IPS DF 4.7 (cell line): ENCODE measurements at regions not wholly inside any gene's neighbourhood (a gene's known extent, or its start where the extent isn't known, plus 50 kb on each side); places are given as distances from the start of the nearest gene placed in this dataset.
"Not testable (repeated sequence)": the region's sequence is repeated elsewhere in the genome, so short reads cannot be mapped to it uniquely, and the experiment has no call there.

Source experiments
- DNase-seq: peaks from one replicate; pipeline ENCODE4 v3.0.0-alpha.2; 2013; ENCODE audit warnings: low spot score; ENCODE audit errors: extremely low read depth

DNA sequence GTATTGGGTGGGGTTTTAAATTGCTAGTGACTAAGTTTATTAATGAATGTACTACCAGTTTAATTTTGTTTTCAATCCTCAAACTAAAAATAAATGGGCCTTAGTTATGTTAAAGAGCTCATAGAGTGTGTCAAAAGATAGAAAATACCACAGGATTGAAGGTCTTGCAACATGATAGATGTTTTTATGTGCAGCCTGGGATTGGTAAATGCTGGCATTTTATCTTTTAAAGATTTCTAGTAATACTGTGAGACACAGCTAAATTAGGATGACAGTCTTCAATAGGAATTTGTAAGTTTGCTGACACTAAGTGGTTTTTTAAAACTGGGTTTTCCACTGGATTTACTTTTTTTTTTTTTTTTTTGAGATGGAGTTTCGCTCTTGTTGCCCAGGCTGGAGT lies 122.3 kb downstream of the HAUS1 start:
- DNase-seq, result no peak

DNA sequence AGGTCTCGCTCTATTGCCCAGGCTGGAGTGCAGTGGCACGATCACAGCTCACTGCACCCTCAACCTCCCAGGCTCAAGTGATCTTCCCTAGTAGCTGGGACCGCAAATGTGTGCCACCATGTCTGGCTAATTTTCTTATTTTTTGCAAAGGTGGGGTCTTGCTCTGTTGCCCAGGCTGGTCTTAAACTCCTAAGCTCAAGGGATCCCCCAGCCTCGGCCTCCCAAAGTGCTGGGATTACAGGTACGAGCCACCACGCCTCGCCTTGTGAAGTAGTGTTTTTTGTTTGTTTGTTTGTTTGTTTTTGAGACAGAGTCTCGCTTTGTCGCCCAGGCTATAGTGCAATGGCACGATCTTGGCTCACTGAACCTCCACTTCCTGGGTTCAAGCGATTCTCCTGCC lies 125.5 kb downstream of the HAUS1 start:
- DNase-seq, result not testable (repeated sequence)

DNA sequence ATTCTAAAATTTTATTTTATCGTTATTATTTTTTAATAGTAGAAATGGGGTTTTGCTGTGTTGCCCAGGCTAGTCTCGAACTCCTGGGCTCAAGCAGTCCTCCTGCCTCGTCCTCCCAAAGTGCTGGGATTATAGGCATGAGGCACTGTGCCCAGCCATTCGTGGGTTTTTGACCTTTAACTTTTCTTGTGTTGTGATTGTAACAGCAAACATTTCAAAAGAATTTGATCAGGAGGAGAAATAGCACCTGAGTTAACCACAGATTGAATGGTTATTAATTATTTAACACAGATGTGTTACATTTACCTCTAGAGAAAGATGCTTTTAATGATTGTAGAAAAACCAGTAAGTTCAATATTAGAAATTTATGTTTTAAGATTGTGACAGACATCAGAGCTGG lies 132.0 kb downstream of the HAUS1 start:
- no peak for DNase-seq

DNA sequence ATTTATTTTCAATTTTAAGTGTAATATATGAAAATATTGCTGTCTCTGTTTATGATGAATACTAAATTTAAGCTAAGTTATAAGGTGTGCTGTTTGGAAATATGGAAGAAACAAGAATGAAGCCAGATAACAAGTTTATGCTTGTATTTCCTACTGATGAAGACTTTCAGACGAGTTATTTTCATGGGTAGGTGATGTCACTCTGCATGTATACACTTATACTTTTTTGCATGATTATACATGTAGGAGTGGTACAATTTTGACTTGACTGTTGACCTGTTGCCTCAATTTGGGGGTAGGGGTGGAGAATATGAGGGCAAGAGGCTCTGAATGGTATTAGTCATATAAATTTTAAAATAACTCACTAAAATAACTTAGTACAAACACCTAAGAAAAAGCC lies 133.7 kb downstream of the HAUS1 start:
- no peak for DNase-seq

DNA sequence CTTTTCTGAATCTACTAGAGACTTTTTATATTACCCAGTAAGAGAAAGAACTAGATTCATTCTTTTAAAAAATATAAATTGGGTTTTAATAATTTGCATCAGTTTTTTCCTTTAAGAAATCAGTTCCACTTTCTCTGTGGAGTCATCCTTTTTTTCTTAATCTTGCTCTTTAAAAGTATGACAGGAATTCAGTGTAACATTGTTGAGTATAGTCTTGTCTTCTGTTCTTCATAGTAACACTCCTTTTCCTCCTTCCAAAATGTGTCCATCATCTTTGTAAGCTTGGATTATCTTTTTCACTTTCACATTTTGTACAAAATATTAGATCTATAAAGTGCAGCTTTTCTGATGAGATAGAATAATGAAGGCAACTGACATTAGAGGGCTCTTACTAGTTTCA lies 135.4 kb downstream of the HAUS1 start:
- DNase-seq, result no peak

DNA sequence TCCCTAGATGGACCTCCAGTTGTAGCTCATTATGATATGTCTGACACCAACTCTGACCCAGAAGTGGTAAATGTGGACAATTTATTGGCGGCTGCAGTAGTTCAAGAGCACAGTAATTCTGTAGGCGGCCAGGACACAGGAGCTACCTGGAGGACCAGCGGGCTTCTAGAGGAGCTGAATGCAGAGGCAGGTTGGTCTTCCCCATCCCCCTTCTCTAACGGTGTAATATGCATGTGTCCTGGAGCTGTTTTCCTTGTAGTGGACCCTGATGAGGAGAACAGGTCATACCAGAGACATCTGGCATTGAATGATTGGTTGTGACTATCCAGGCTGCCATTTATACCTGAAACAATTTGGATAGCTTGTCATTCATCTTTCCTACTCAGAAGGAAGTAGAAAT lies 135.8 kb downstream of the HAUS1 start:
- DNase-seq, result no peak

DNA sequence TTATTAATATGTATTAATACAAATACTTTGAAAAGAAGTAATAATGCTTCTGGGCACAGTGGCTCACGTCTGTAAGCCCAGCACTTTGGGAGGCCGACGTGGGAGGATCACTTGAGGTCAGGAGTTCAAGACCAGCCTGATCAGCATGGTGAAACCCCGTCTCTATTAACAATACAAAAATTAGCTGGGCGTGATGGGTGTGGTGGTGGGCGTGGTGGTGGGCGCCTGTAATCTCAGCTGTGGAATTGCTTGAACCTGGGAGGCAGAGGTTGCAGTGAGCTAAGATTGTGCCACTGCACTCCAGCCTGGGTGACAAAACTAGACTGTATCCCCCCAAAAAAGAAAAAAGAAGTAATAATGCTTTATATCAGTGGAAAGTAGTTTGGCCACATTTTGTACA lies 137.2 kb downstream of the HAUS1 start:
- not testable (repeated sequence) for DNase-seq

DNA sequence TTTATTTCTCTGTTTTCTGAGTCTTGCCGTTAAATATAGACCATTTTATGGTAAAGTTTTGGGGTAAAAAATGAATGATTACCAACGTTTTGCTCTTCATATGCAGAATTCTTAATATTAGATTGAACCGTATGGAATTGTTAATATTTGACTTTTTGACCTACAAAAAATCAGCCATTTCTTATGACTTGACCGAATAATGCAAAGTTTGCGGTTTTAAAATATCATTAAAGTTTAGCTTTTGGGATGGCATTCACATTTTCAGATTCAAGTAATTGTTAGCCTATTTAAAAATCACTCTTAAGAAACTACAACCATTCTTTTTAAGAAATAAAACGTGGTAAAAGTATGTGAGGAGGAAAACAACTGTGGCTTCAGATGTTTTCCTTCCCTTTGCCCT lies 138.0 kb downstream of the HAUS1 start:
- DNase-seq, result no peak

DNA sequence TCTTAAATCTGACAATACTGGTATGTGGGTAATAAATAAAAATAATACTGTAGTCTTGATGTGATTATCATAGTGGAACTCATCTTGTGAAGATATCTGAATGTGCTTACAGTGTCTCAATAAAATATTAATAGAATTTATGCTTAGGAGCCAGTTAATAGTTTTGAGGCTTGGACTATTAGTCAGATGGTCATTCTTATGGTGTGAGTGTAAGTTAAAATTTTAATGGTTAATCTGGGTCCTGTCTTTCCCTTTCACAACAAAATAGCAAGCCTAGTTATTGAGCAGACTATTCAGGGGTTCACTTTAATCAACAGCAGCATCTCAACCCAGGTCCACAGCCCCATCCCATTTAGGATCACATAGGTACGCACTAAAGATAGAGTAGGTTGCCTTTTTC lies 138.9 kb downstream of the HAUS1 start:
- no peak for DNase-seq

DNA sequence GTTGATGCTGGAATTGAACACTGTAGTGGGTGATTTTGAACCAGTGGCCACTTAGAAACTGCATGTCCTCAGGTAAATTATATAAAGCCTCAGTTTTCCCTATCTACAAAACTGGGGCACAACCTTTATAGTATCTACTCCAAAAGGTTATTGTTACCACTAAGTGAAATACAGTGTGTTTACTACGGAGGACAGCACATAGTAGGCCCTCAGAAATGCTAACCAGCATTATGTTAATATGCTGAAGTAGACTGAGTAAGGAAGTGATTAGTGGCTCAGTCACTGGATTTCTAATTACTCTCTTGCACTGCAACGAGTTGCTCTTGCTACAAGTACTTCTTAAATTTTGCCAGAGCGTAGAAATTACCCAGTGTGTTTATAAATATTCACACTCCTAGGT lies 139.5 kb downstream of the HAUS1 start:
- DNase-seq, result no peak

DNA sequence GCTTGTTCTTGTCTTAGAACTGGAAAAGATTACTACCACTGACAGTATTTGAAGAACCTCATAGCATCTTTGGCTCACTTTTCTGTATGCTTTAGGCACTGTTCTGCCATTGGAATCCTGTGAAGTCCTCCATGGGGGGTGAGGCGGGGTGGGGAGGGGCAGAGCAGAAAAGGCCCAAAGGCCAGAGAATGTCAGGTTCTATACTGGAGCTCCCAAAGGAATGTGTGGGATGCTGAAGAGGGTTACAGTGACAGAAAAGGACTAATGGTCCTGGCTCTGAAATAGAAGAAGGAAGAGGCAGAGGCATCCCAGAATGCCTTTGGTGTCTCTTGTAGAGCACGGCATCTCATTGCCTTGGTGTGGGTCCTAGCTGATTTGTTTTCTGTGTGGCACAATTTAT lies 141.9 kb downstream of the HAUS1 start:
- DNase-seq, result no peak

DNA sequence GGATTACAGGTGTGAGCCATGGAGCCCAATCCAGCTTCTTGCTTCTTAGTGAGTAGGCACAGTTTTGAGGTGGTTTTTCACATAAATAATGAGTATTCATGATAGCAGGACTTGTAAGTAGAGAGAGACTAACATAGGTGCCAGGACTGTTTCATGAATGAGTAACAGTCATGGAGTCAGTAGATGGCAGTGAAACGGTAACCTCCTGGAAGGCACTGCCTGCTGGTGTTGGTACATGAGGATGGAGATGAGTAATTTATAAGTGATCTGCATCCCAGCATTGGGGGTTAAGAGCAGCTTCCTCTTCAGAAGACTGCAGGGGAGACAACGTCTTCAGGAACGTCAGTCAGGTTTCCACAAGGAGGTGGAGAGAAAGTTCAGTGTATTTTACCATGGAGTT lies 143.8 kb downstream of the HAUS1 start:
- no peak for DNase-seq

DNA sequence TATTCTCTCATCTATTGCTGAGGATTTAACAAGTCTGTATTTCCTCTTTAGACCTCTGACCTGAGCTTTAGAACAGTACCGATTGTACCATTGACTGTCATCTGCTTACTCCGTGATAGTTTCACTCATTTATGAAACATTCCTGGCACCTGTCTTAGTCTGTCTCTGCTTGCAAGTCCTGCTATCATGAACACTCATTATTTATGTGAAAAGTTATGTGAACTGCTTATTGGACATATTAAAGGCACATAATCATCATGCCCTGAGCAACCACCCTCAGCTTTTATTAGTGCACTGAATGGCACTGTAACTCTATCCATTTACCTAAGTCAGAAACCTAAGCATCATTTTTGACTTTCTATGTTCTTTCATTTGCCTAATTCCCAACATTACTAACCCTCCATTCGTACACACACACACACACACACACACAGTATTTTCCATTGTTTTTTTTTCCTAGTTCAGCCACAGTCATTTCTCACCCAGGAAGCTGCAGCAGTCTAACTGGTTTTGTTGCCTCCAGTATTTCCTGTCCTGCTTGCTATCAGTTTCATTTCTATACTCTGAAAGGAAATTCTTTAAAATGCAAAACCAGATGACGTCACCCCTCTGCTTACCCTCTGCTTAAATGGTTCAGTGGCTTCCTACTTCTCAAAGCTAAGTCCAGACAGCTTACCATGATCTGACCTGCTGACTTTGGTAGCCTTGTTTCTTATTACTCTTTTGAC lies 146.1 kb downstream of the HAUS1 start:
- no peak for DNase-seq

DNA sequence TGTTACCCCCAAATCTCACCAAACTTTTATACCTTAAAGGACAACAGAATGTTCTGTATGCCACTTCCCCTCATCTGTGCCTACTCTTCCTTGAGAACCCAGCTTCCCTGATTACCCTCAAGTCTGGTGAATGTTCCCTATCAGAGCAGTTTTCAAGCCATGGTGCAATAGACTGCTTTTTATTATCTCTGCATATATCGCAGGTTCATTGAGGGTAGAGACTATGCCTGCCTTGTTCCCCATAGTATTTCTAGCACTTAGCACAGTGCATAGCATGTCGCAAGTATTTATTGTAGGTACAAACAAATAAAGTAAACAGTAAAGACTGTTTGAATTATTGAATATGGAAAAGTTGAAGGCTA lies 146.6 kb downstream of the HAUS1 start:
- DNase-seq, result no peak

DNA sequence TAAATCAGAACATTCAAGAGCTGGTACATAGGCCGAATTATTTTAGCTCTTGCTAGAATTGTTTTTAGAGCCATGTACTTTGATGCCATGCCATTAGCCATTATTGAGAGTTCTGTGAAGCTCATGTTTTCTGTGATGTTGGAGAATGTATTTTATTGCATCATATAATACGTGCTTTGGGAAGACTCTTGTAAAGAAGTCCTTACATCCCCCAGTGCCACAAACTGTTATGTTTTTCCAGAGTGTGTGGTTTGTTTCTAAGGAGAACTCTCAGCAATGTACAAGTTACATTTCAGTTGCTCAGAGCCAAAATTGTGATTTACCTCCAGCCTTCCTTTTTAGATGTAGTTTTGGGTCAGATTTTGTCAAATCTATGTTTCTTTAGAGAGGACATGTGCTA lies 148.6 kb downstream of the HAUS1 start:
- DNase-seq, result no peak

DNA sequence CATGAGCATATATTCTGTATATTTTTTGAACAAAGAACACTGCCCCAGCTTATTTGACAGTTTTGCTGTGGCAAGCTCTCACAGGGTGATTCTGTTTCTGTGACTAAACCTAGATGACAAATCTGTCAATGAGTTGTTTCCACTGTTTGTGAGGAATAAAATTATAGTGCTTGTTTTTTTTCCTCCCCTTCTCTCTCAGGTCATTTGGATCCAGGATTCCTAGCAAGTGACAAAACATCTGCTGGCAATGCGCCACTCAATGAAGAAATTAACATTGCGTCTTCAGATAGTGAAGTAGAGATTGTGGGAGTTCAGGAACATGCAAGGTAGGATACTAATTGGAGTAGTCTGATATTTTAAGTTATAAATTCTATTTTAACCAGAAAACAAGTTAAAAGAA lies 149.3 kb downstream of the HAUS1 start:
- DNase-seq, result no peak

DNA sequence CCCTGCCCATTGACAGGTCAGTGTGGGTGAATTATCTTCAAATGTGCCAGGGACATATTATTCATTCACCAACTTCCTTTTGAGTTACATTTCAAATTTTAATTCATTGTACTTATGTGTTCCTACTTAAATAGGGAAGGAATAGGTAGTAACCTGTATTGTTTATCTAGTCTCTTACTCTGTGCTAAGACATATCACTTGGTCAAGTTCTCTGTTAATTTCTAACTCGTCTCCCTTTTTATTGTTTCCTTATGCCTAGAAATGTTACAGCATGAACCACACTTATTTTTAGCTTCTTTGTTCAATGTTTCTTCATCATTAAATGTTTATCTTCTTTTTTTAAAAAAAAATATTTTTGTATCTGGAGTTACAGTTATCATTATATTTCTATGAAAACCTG lies 151.9 kb downstream of the HAUS1 start:
- DNase-seq, result no peak

DNA sequence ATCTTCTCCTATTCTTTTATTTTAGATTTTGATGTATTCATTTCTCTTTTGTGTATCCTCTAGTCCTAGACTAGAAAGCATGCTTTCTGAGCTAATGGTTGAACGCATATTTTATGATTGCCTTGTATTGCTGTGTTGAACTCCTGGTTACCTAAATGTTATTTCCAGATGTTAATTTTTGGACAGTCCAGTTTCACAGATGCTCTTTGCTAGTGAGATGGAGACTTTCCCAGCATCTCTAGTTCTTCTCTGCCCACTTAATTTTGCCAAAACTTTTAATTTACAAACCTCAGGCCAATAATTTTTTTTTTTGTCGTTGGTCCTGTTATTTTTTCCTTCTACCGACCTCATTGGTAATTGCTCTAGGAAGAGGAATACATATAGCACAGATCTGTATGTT lies 153.2 kb downstream of the HAUS1 start:
- DNase-seq, result no peak

DNA sequence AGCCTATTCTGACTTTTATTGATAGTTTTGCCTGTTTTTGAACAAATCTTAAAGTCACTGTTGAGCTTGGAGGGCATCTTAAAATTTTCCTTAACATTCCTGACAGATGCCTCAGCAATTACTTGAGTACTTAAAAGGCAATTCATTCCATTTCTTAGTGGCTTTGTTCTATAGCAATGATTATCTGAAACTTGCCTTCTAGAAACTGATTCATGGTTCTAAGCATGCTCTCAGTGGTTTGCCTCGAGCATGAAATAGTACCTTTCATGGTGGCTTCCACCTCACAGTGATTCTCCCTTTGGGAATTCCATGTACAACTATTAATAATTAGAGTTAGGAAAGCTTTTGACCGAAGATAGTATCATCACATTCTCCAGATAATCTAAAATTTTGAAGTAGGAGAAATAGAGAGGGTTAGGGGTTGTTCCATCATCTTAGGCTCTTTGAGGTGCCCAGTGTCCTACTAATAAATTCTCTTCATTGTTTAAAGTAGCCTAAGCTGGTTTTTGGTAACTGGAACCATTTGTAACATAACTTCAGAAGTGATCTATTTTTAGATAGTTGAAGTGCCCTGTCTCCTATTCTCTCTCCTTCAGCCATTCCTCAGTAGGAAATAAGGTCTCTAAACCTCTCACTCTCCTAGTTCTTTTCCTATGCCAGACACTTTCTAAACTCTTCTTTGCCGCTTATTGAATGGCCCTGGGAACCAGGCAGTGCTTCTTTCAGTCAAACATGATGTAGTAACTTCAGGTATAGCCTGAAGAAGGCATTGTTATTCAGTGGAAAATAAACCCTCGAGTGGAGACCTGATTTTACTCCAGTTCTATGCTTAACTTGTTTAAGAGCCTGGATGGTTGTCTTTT lies 156.1 kb downstream of the HAUS1 start:
- no peak for DNase-seq

DNA sequence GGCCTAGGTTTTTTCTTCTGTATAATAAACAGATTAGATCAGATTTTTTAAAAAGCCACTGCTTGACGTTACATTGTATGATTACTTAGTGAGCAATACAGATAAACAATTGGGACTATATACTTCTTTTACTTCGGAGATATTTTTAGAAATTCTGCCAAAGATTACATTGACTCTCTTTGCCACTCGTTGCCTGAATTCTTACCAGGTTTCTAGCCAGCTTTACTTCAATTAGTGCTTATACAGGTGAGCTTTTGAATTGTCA lies 156.6 kb downstream of the HAUS1 start:
- DNase-seq, result no peak

DNA sequence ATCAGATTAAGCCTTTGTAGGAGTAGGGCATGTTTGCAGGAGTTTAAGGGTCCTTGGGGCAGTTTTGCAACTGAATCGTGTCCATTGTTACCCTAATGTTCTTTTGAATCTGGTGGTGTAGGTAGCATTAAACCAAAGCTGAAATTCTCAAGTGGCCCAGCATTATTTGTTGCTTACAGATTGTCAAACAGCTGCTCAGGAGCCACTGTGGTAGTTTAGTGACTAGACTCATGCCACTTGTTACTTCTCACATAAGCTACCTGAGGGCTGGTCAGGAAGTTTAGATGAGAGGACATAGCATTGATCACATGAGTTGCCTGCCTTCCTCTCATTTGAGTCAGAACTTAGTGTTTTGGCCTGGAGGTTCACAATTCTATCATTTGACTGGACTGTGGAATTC lies 157.6 kb downstream of the HAUS1 start:
- no peak for DNase-seq

DNA sequence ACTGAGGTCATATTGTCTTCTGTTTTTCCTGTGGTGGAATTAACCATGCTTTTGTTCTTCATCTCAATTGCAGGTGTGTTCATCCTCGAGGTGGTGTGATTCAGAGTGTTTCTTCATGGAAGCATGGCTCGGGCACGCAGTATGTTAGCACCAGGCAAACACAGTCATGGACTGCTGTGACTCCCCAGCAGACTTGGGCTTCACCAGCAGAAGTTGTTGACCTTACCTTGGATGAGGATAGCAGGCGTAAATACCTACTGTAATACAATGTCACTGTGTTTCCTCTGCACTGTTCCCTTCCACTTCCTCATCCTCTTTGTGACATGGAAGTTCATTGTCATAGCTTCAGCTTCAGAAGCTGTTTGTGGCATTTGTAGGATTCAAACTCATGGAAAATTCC lies 158.7 kb downstream of the HAUS1 start:
- no peak for DNase-seq

DNA sequence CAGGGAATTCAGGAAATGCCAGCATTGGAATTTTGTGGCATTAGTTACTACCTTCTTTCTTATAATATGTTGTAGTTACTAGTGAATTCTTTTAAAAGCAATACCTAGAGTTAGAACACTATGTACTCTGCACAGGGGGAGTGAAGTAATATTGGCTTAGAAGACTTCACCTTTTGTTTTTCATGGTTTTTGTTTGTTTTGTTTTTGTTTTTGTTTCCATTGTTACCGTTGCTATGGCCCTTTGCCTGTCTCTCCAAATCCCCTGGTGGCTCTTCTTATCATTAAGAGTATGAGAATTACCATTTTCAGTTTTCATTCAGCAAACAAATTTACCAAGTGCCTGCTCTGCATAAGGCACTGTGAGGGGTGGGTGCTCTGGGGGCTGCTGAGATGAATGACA lies 160.1 kb downstream of the HAUS1 start:
- DNase-seq, result no peak
